Umbilical cord (tissue), 1 donor: ENCODE measurements at regions not wholly inside any gene's neighbourhood (a gene's known extent, or its start where the extent isn't known, plus 50 kb on each side); places are given as distances from the start of the nearest gene placed in this dataset.
A peak's percentile ranks its signal among the peaks of the same experiment; 100 is the strongest.
"Not testable (repeated sequence)": the region's sequence is repeated elsewhere in the genome, so short reads cannot be mapped to it uniquely, and the experiment has no call there.

Source experiments
- DNase-seq: peaks from one replicate; pipeline ENCODE4 v3.0.0-alpha.2; 2015; ENCODE audit warnings: low spot score

- DNase-seq, result no peak
Observed at GRCh38 chr13:65159803-65160202, 2070.3 kb downstream of the PCDH9 start.

- DNase-seq, result no peak
Observed at GRCh38 chr13:65155861-65156260, 2074.3 kb downstream of the PCDH9 start.

- DNase-seq, result no peak
Observed at GRCh38 chr13:65154661-65155447, 2075.3 kb downstream of the PCDH9 start.

- no peak for DNase-seq
Observed at GRCh38 chr13:65149687-65150086, 2080.4 kb downstream of the PCDH9 start.

GRCh38 chr13:65143920-65144319 is 2086.2 kb downstream of the PCDH9 start:
- no peak for DNase-seq

- no peak for DNase-seq
Observed at GRCh38 chr13:65133094-65133493, 2097.0 kb downstream of the PCDH9 start.

GRCh38 chr13:65125236-65125635 is 2104.9 kb downstream of the PCDH9 start:
- no peak for DNase-seq

- peak; percentile 13 for DNase-seq
Observed at GRCh38 chr13:65112531-65112941, 2117.6 kb downstream of the PCDH9 start.

- DNase-seq, result no peak
Observed at GRCh38 chr13:65112123-65112522, 2118.0 kb downstream of the PCDH9 start.

- no peak for DNase-seq
Observed at GRCh38 chr13:65111223-65111622, 2118.9 kb downstream of the PCDH9 start.

GRCh38 chr13:65104436-65104835 is 2125.7 kb downstream of the PCDH9 start:
- DNase-seq, result not testable (repeated sequence)

GRCh38 chr13:65103351-65103750 is 2126.8 kb downstream of the PCDH9 start:
- DNase-seq, result no peak

- no peak for DNase-seq
Observed at GRCh38 chr13:65095161-65096082, 2134.7 kb downstream of the PCDH9 start.

- peak; percentile 69 for DNase-seq
Observed at GRCh38 chr13:65093357-65093756, 2136.8 kb downstream of the PCDH9 start.

GRCh38 chr13:65091031-65091430 is 2139.1 kb downstream of the PCDH9 start:
- no peak for DNase-seq

- no peak for DNase-seq
Observed at GRCh38 chr13:65090186-65090585, 2139.9 kb downstream of the PCDH9 start.

GRCh38 chr13:65088906-65089305 is 2141.2 kb downstream of the PCDH9 start:
- DNase-seq, result no peak

GRCh38 chr13:65085977-65086376 is 2144.2 kb downstream of the PCDH9 start:
- no peak for DNase-seq

GRCh38 chr13:65074248-65074647 is 2155.9 kb downstream of the PCDH9 start:
- DNase-seq, result no peak

- no peak for DNase-seq
Observed at GRCh38 chr13:65064967-65065366, 2165.2 kb downstream of the PCDH9 start.

- no peak for DNase-seq
Observed at GRCh38 chr13:65063753-65064152, 2166.4 kb downstream of the PCDH9 start.

- peak; percentile 15 for DNase-seq
Observed at GRCh38 chr13:65057986-65058385, 2172.2 kb downstream of the PCDH9 start.

GRCh38 chr13:65054277-65054676 is 2175.9 kb downstream of the PCDH9 start:
- no peak for DNase-seq
